Osteoblast (primary cell): ENCODE measurements at regions not wholly inside any gene's neighbourhood (a gene's known extent, or its start where the extent isn't known, plus 50 kb on each side); places are given as distances from the start of the nearest gene placed in this dataset.

Experiments used
- DNase-seq: peaks from one replicate; pipeline ENCODE4 v3.0.0; 2011; ENCODE audit warnings: low spot score, mixed read lengths; ENCODE audit not compliant: insufficient read length; ENCODE audit errors: missing footprints
- H2AFZ ChIP-seq: 2 replicates; pipeline ENCODE4 v1.6.0; 2011; ENCODE audit warnings: mild to moderate bottlenecking, low read length
- H3K27ac ChIP-seq: 2 replicates; pipeline ENCODE4 v1.5.1; 2011; ENCODE audit warnings: mild to moderate bottlenecking, low read depth, low read length, moderate library complexity
- H3K27me3 ChIP-seq: 2 replicates; pipeline ENCODE4 v1.6.0; 2012; ENCODE audit warnings: mild to moderate bottlenecking, control low read depth, inconsistent platforms, low read length, moderate library complexity; ENCODE audit not compliant: insufficient read depth
- H3K36me3 ChIP-seq: 2 replicates; pipeline ENCODE4 v1.5.1; 2011; ENCODE audit warnings: mild to moderate bottlenecking, low read length, control low read depth, moderate library complexity; ENCODE audit not compliant: insufficient read depth
- H3K4me1 ChIP-seq: 2 replicates; pipeline ENCODE4 v1.5.1; 2011; ENCODE audit warnings: mild to moderate bottlenecking, low read length, control low read depth, moderate library complexity; ENCODE audit not compliant: insufficient read depth
- H3K4me2 ChIP-seq: 2 replicates; pipeline ENCODE4 v1.6.0; 2011; ENCODE audit warnings: mild to moderate bottlenecking, low read length; ENCODE audit not compliant: insufficient read depth
- H3K4me3 ChIP-seq: fragments of 200-600 bp; sonication (generic); 3 replicates; pipeline ENCODE4 v1.5.1; 2012; ENCODE audit warnings: mild to moderate bottlenecking, low read length, inconsistent platforms; ENCODE audit not compliant: insufficient read depth
- H3K79me2 ChIP-seq: 2 replicates; pipeline ENCODE4 v1.6.0; 2012; ENCODE audit warnings: mild to moderate bottlenecking, low read length, control low read depth, inconsistent platforms; ENCODE audit not compliant: insufficient read depth
- H3K9me3 ChIP-seq: 2 replicates; pipeline ENCODE4 v1.5.1; 2011; ENCODE audit warnings: low read depth, low read length, control low read depth
- H4K20me1 ChIP-seq: 2 replicates; pipeline ENCODE4 v1.6.0; 2012; ENCODE audit warnings: mild to moderate bottlenecking, low read length, control low read depth; ENCODE audit not compliant: insufficient read depth
- TF ChIP-seq, protein P1 (sequence below): IDR thresholded peaks from 2 replicates; pipeline ENCODE4 v1.5.1; 2011; ENCODE audit warnings: mild to moderate bottlenecking, low read depth, low read length, moderate library complexity; ENCODE audit errors: extremely low read depth

- H3K4me1 ChIP-seq = peaks cover 14% of the 10 kb centered on the region
- TF ChIP-seq, protein P1, sequence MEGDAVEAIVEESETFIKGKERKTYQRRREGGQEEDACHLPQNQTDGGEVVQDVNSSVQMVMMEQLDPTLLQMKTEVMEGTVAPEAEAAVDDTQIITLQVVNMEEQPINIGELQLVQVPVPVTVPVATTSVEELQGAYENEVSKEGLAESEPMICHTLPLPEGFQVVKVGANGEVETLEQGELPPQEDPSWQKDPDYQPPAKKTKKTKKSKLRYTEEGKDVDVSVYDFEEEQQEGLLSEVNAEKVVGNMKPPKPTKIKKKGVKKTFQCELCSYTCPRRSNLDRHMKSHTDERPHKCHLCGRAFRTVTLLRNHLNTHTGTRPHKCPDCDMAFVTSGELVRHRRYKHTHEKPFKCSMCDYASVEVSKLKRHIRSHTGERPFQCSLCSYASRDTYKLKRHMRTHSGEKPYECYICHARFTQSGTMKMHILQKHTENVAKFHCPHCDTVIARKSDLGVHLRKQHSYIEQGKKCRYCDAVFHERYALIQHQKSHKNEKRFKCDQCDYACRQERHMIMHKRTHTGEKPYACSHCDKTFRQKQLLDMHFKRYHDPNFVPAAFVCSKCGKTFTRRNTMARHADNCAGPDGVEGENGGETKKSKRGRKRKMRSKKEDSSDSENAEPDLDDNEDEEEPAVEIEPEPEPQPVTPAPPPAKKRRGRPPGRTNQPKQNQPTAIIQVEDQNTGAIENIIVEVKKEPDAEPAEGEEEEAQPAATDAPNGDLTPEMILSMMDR = no peak
- H3K36me3 ChIP-seq = no peaks in the 10 kb centered on the region
- DNase-seq = peak; percentile 23
- no peaks in the 10 kb centered on the region for H3K27me3 ChIP-seq
- peak overlapping the region; percentile 2 for H2AFZ ChIP-seq
- H3K4me2 ChIP-seq = peak overlapping the region; percentile 63
- H3K9me3 ChIP-seq = no peaks in the 10 kb centered on the region
- H3K4me3 ChIP-seq = peak overlapping the region; percentile 24
- no peaks in the 10 kb centered on the region for H4K20me1 ChIP-seq
- H3K27ac ChIP-seq = peak overlapping the region; percentile 34
- no peaks in the 10 kb centered on the region for H3K79me2 ChIP-seq
Observed at GRCh38 chr9:115733318-115734110, 420.1 kb upstream of the PAPPA start.

DNA sequence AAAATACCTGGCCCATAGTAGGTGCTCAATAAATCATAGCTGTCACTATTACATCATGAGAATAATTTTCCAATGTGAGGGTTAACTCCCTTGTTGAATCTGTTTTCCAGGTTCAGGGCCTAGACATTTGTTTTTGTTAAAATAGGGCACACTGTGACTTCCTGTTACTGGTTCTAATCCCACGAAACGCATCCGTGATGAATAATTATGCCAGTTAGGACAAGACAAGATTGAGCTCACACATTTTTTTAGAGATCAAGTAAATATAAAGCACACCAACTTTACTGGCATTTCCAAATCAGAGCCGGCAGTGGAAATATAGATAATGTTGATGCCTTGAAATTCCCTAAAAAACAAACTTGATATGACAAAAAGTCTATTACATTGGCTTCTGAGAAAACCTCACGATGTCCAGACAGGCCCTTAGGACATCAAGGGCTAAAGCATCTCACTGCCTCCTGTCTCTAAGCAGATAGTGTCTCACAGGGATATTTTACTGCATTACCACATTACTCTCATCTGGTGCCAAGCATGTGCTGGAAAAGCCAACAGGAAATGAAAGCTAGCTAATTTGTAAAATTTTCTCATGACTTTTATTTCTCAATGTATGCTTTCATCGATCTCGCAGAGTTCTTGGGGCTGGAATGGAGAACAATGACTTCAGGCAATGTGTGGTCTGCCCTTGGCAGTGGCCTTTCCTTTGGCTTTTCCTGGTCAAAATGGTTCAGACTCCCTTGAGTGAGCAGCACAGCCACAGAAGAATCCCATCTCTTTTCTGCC, 414.3 kb upstream of the PAPPA start:
- Histone ChIP-seq H3K27ac (peak overlapping the region; percentile 2), H3K4me3 (no peak overlapping the region), H2AFZ (peak overlapping the region; percentile 42), H3K36me3 (no peaks in the 10 kb centered on the region), H4K20me1 (no peaks in the 10 kb centered on the region), H3K9me3 (no peaks in the 10 kb centered on the region), H3K27me3 (no peaks in the 10 kb centered on the region), H3K4me2 (no peak overlapping the region), H3K4me1 (peaks cover under 1% of the 10 kb centered on the region), H3K79me2 (no peaks in the 10 kb centered on the region)
- TF ChIP-seq, protein P1 = no peak
- no peak for DNase-seq

DNA sequence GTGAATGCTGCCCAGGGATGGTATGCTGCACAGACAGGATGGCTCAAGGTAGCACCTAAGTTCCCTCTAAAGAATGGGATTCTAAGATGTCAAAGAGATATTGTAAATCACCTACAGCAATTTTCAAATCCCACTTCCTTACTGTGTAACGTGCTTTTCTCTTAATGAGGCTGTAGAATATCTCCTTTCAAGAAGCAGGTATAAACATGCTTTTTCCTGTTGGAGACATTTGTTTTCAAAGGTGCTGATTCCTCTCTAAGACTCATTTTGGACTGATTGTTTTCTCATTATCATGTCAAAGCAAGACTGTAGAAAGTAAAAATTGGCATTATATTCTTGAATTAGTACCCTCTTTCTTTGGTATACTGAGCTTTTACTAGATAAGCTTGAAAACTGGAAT, 412.6 kb upstream of the PAPPA start:
- H3K9me3 ChIP-seq = no peaks in the 10 kb centered on the region
- H3K79me2 ChIP-seq = no peaks in the 10 kb centered on the region
- H3K4me2 ChIP-seq = no peak overlapping the region
- TF ChIP-seq, protein P1 = no peak
- H3K36me3 ChIP-seq = no peaks in the 10 kb centered on the region
- no peak for DNase-seq
- no peak overlapping the region for H3K4me3 ChIP-seq
- no peaks in the 10 kb centered on the region for H3K4me1 ChIP-seq
- no peak overlapping the region for H3K27ac ChIP-seq
- H3K27me3 ChIP-seq = no peaks in the 10 kb centered on the region
- no peaks in the 10 kb centered on the region for H4K20me1 ChIP-seq
- no peak overlapping the region for H2AFZ ChIP-seq
